Activated CD4-positive, alpha-beta T cell treated with anti-CD3 and anti-CD28 coated beads, Interleukin-2, amount 50 U/mL, for 24 hours (primary cell): ENCODE measurements at regions not wholly inside any gene's neighbourhood (a gene's known extent, or its start where the extent isn't known, plus 50 kb on each side); places are given as distances from the start of the nearest gene placed in this dataset.
"Not testable (repeated sequence)": the region's sequence is repeated elsewhere in the genome, so short reads cannot be mapped to it uniquely, and the experiment has no call there.

ENCODE experiments used
- DNase-seq, 2 donors: peaks; one replicate each; pipeline ENCODE4 v3.0.0-alpha.2; 2020; ENCODE audit warnings: low read depth in 1 of 2, low spot score in 1 of 2

DNA sequence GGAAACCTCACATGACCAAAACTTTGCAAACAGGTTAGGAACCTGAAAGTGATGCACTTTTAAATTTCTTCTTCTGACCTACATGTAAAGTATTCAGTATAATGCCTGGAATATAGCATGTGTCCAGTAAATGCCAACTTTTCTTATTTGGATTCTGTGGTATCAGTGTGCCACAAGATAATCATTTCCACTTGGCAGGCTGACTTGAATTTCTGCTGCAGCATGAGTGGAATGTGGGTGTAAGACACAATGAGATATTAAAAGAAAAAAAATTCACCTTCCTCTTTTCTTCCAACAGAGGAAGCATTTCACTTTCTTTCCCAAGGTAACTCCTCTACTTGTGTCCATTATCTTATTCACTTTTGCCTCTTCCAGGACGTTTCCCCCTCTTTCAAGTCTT, 141.9 kb upstream of the PRKD1 start:
- no peak for DNase-seq

DNA sequence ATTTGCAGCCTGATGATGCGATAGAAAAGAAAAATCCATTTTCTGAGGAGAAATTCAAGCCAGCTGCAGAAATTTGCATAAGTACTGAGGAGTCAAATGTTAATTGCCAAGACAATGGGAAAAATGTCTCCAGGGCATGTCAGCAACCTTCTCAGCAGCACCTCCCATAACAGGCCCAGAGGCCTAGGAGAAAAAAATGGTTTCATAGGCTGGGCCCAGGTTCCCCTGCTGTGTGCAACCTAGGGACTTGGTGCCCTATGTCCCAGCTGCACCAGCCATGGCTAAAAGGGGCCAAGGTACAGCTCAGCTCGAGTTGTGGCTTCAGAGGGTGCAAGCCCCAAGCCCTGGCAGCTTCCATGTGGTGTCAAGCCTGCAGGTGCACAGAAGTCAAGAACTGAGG, 144.8 kb upstream of the PRKD1 start:
- not testable (repeated sequence) for DNase-seq

DNA sequence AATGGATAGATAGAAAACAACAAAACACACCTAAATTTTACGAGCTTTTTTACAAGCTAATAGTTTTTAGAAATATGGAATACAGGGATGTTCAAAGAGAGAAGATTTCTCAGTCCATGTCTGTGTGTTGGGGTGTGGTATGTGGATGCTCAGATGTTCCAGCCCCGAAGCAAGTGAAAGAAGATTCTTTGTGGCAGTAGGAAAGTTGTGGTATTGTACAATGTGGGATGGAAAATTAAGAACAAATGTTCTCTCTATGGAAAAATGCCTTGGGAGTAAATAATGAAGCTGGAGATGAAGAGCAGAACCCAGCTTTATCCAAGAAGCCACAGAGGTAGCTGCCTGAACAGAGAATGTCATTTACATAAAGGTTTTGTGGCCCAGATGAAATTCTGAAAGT, 150.3 kb upstream of the PRKD1 start:
- DNase-seq: no peak

DNA sequence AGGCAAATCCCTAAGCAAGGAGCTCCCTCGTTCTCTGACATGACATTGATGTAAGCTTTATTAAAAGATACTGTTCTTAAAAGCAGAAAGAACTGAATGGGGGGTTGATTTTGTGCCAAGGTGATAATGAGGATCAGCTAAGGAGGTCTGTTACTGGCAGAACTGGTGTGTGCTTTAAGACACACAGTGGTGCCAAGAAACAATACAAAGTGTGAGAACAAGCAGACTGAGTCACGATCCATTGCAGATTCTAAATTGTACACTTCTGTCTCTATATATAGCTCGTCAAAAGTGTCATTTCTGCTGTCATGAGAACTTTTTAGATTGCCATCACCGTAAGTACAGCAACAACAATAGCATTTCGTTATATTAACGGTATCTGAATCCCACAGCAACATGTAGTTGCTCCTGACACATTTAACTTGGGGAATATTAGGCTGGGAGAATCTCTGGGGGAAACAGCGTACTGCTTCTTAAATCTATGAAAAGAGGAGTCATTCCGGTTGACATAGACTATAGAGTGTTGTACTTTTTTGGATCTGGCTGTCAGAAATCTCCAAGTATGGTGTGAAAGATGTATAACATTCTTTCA, 151.3 kb upstream of the PRKD1 start:
- no peak for DNase-seq

DNA sequence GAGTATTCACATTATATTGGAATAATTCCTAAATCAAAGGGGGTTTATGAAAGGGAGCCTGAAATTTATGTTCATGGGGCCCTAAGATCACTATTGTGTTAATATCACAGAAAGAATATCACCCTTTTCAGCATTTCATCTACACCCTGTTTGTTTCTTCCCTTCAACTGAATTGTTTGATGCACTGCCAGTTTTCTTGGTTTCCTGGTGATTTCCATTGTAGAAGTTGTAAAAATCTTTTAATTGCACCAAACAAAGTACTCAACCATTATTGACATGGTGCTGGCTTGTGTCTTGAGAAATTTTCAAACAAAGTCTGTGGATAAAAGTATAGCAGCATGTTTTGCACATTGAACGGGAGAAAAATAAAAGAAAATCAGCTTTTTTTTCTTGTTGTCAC, 154.8 kb upstream of the PRKD1 start:
- DNase-seq: no peak

DNA sequence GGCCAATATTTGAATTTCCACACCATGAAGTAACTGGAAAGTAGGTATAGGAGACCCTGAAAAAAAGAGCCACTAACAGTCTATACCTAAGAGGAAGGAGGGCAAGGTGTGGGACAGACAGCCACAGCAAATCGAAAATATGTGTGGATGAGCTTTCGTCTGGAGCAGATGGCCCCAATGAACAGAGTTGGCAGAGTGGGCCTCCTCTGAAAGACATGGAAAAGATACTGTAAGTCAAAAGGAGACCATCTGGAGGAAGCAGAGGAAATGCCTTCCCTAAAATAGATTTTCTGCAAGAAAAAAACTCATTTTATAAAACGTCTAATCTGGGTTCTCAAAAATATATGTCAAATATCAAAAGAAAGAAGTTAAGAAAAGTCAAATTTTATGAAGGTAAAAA, 157.2 kb upstream of the PRKD1 start:
- DNase-seq: no peak

DNA sequence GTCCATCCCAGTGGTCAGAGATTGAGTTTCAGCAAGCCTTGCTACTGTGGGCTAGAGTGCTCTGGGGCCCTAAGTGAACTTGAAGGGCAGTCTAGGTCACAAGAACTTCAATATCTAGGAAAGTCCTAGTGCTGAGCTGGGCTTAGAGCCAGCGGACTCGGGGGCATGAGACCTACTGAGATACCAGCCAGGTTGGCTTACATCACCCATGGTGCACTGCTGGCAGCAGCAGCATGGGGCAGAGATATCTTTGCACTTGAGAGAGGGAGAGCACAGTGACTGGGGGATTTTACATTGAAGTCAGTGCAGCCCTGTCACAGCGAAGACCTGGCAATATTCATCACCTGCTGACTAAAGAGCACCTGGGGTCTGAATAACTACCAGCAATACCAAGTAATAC, 158.3 kb upstream of the PRKD1 start:
- no peak for DNase-seq

DNA sequence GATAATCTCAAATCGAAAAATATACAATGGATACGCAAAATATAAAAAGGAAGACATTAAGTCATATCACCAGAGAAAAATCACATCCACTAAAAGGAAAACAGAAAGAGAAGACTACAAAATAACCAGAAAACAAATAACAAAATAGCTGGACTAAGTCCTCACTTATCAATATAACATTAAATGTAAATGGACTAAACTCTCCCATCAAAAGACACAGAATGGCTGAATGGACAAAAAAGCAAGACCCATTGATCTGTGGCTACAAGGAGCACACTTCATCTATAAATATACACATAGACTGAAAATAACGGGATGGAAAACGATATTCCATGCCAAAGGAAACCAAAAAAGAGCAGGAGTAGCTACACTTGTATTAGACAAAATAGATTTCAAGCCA, 161.0 kb upstream of the PRKD1 start:
- no peak for DNase-seq

DNA sequence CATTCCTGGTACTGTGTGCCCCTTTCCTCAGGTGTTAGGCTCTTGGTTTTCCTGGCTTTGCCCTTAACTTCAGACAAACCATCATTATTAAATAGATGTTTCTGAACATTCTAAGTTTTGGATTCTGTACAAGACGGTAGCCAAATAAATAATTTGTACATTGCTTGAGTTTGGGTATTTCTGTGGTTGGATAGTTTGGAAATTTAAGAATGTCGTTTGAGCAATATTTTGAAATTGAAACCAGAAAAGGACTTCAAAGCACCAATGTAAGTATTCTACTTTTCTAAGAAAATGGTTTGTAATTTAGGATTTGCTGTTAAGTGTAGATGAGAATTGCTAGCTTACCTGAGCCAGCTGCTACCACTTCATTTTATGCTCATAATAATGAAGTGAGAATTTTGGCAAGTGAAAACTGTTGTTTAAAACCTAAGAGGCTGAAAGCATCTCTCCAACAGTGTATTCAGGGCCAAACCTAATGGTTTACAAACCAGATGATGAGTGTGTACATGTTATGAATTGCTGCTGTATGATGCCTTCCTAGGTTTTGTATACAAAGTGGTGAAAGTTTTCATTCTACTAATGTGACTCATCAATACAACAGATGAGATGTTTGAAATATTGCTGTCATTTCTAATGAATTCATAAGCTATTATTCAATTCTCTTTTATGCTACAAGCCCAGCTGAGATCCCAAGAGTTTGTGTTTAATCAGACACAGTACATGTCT, 181.5 kb upstream of the PRKD1 start:
- no peak for DNase-seq

DNA sequence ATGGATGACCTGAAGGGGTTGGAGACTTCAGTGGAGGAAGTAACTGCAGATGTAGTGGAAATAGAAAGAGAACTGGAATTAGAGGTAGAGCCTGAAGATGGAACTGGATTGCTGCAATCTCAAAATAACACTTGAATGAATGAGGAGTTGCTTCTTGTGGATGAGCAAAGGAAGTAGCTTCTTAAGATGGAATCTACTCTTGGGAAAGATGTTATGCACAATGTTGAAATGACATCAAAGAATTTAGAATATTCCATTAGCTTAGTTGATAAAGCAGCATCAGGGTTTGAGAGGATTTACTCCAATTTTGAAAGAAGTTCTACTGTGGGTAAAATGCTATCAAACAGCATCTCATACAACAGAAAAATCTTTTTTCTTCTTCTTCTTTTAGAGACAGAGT, 186.4 kb upstream of the PRKD1 start:
- no peak for DNase-seq

DNA sequence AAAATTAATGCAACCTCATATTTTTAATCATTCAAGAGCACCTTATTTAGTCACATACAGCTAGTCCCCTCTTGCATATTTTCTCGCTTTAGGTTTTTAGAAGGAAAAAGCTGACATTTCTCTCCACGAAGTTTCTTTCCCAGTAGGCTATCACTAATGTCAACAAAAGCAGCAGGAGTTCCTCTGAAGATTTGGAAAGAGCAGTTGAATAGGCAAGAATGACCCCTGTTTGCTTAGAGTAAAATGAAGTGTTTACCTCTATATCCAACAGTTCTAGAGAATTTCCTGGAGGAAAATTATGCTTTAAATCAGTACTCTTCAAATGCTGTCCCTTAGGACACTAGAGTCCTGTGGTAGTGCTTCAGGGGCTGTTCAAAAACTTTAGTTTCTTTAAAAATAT, 188.1 kb upstream of the PRKD1 start:
- no peak for DNase-seq

DNA sequence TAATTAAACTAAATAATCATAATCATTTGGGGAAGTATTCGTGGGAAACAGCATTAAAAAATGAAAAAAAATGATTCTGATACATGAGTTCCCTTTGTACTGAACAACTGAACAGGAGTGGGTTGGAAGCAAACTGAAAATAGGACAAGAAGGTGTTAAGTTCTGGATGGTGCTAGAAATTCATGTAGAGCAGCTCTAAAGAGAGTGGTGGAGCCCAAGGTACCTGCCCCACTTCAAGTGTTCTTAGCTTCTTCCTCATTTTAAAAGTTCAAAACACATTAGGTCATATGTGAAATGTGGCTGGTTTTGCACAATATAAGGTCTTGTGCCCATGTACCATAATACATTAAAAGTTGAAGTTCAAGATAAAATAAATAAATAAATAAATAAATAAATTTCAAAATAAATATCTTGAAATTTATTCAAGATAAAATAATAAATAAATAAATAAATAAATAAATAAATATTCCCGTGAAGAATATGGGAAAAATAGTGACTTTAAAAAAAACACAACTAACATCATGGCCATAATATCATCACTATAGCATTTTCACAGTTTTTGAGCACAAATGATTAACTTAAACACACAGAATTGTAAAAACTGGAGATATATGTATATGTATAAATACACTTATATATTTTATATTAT, 191.5 kb upstream of the PRKD1 start:
- no peak for DNase-seq

DNA sequence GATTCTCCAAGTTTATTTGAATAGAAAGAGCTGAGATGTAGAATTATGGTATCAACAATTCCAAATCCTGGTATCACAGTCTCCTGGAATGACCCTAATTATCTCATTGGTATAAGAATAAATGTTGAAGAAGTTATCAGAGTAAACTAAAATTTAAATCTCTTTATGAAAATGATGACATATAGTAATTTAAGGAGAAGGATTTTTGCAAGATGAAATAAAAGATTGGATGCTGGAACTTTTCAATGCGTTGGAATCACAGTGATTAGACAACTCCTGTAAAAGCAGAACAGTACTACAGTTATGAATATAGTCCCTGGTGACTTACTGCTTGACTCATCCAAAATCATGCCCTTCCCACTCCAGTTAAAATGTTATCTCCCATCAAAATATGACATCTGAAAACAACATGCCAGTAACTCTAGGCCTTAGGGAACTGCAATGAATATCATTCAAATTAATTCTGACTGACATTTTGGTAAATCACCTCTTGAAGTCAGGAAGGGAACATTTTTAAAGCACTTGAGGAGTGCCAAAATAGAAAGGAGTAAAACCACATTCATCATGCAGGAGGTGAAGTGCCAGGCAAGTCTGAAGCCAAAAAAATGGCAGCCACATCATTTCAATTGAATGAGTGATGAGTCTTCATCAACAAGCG, 197.8 kb upstream of the PRKD1 start:
- no peak for DNase-seq

DNA sequence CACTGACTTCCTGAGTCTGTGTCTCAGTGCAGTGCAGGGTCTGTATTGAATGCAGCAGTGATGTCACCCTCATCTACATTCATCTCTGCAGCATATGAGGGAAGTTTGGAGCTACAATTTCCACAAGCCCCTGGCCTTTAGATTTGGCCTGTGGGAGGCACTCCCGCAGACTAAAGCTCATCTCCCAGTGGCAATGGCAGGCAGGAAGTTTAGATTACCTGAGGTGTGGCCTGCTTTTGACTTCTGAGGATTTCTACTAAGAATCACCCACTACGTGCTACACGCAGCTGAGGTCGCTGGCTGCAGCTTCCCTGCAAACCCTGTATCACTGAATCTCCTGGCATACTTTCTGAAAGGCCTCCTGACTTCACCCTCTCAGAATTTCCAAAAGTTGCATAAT, 202.2 kb upstream of the PRKD1 start:
- no peak for DNase-seq

DNA sequence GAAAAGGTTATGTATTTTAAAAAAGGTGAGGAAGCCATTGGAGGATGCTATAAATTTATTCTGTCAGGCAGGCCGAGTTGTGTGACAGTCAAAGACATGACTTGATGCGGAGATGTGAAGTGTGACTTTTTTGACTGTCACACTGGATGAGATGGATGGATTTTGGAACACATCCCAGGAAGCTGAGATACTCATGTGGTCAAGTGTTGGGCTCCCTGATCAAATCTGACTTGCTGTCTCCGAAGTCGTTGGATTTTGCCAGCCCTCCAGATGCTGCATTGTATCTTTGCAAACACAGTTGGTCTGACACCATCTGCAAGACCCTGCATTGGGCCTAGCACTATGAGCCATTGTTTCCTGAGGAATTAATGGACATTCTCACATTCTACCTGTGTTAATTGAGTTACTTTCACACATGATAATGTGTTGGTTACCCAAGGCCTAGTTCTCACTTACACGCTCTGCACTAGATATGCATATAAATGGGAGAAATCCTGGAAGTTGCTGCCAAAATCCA, 204.0 kb upstream of the PRKD1 start:
- no peak for DNase-seq

DNA sequence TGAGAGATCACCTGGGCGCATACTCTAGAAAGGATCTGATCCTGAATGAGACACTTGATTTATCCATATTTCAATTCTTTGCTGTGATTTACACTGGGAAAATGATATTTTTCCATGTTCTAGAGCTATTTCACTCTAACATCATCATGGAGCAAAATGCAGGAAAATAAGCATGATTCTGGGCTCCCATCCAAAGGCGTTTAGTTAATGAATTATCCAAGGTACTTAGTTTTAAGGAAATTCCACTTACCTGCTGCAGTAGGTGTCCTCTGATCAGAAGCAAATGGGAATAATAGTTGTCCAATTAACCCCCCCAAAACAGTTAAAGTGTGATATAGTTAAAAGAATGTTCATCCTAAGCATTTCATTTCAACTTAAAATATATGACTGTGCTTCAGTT, 204.5 kb upstream of the PRKD1 start:
- no peak for DNase-seq

DNA sequence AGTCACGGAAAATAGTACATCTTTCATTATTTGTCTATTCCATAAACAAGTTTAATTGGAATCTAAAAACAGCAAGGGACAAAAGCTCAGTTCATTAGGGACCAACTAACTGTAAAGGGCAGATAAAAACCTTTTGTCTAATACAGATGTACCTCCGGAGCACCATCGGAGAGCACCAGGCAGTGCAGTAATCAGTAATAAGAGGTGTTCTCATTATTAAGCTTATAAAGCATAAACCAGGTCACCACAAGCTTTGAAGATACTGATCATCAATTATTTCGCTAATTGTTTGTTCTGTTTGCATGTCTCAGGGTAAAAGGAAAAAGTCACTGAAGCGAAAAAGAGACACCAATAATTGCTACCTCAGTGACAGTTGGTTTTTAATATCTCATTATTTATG, 207.3 kb upstream of the PRKD1 start:
- no peak for DNase-seq

DNA sequence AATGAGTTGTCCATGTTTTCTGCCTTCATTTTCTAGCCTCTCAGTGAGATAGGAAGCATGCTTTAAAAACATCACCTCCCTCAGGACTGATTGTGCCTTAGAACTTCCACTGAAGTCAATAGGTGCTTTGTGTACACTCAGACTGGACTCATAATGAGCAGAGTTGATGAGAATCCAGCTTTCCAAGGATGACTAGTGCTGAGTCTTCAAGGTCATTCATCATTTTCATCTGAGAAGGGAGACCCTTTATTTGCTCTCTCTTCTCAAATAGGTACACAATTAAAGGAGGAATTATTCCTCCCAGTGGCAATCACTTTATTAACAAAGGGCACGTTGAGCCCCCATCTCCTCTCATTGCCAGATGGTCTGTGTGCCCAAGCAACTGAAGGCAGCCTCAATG, 210.9 kb upstream of the PRKD1 start:
- DNase-seq: no peak

DNA sequence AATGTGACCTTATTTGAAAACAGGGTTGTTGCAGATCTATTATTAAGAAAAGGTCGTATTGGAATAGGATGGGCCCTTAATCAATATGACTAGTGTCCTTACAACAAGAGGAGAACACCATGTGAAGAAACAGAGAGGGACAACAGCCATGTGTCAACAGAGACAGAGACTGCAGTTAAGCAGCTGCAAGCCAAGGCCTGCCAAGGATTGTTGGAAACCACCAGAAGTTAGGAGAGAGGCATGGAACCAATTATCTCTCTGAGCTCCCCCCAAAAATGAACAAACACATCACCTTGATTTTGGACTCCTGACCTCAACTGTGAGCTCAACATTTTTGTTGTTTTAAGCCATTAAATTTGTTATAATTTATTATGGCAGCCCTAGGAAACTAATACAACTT, 214.6 kb upstream of the PRKD1 start:
- no peak for DNase-seq

DNA sequence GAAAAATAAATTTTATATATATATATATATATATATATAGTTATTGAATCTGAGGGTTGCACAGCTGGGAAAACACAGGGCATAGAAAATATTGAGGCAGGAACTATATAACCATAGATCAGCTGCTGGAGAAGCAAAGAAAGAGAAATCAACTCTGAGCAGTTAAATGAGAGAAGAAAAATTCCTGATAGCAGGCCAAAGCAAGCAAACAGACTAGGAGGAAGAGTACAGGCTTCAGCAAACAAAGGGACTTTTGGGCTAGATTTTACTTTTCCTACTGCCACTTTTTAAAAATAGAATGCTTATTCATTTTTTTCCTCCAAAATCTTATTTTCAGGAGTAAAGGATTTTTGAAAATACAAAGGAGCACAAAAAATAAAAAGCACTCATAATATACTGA, 216.0 kb upstream of the PRKD1 start:
- DNase-seq: no peak

DNA sequence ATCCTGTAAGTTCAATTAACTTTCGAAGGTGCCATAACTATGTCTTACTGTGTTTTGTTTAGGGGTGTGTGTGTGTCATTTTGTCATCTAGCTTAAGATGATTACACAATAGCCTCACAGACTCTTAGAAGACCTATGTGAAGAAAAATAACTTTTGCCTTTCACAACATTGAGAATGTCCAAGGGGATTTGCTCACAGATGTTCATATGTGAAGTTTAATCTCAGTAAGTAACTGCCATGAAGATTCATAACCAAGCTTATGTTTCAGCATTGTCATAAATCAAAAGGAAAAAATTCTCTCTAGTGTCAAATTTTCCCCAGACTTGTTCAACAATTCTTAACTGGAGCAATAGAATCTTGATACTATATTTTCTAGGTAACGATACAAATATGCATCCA, 226.1 kb upstream of the PRKD1 start:
- no peak for DNase-seq

DNA sequence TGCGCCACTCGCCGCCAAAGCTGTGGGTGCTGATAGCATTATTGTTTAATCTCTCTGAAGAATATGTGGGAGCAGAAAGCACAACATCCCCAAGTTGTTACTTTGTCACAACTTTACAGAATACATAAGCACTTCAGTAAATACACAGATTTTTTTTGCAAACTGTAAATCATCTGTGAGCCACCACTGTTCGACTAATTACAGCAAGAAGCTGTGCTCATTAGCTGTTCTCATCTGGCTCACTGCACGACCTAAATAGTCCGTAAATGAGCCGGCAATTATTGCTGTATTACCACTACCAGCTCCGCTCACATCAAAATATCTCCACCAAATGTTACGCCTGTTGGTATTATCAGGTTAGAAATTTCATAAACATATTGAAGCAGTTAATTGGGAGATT, 228.9 kb upstream of the PRKD1 start:
- DNase-seq: no peak
